ENCODE measurements at regions not wholly inside any gene's neighbourhood (a gene's known extent, or its start where the extent isn't known, plus 50 kb on each side); places are given as distances from the start of the nearest gene placed in this dataset.
"Not testable (repeated sequence)": the region's sequence is repeated elsewhere in the genome, so short reads cannot be mapped to it uniquely, and the experiment has no call there.

- TF ChIP-seq YY1 (IDR thresholded peaks at IDR 0.05; ENCODE audit: insufficient read depth, insufficient read length) (no peak), ZNF274 (IDR thresholded peaks at IDR 0.05; ENCODE audit: low read depth, low read length) (no peak), SUZ12 (IDR thresholded peaks at IDR 0.05; ENCODE audit: extremely low read depth, insufficient read depth, insufficient read length) (no peak)
- Histone ChIP-seq H3K4me1 (ENCODE audit: insufficient read depth, insufficient read length) (no peaks in the 10 kb centered on the region), H3K36me3 (ENCODE audit: insufficient read depth, insufficient read length, low read length) (no peaks in the 10 kb centered on the region), H3K9ac (ENCODE audit: insufficient read length, low read depth) (no peak overlapping the region), H3K4me3 (ENCODE audit: insufficient read length, low read depth) (no peak overlapping the region), H3K9me3 (ENCODE audit: insufficient read depth, low read length) (no peaks in the 10 kb centered on the region), H3K27me3 (ENCODE audit: insufficient read depth, insufficient read length) (no peaks in the 10 kb centered on the region)
- no peak for DNase-seq (ENCODE audit: low read depth, low spot score)
These were observed 906.3 kb upstream of the ADGRL4 start for GRCh38 chr1:79912813-79913212.

GRCh38 chr1:79903321-79903720 lies 896.8 kb upstream of the ADGRL4 start:
- H3K4me3 ChIP-seq (ENCODE audit: insufficient read length, low read depth): no peak overlapping the region
- no peaks in the 10 kb centered on the region for H3K4me1 ChIP-seq (ENCODE audit: insufficient read depth, insufficient read length)
- no peaks in the 10 kb centered on the region for H3K27me3 ChIP-seq (ENCODE audit: insufficient read depth, insufficient read length)
- TF ChIP-seq YY1 (IDR thresholded peaks at IDR 0.05; ENCODE audit: insufficient read depth, insufficient read length) (no peak), ZNF274 (IDR thresholded peaks at IDR 0.05; ENCODE audit: low read depth, low read length) (no peak), SUZ12 (IDR thresholded peaks at IDR 0.05; ENCODE audit: extremely low read depth, insufficient read depth, insufficient read length) (no peak)
- peaks cover 5% of the 10 kb centered on the region; the same call in 1 of the 2 replicates for H3K9me3 ChIP-seq (ENCODE audit: insufficient read depth, low read length)
- H3K36me3 ChIP-seq (ENCODE audit: insufficient read depth, insufficient read length, low read length): no peaks in the 10 kb centered on the region
- no peak overlapping the region for H3K9ac ChIP-seq (ENCODE audit: insufficient read length, low read depth)
- DNase-seq (ENCODE audit: low read depth, low spot score): no peak

- no peaks in the 10 kb centered on the region for H3K4me1 ChIP-seq (ENCODE audit: insufficient read depth, insufficient read length)
- no peak overlapping the region for H3K9ac ChIP-seq (ENCODE audit: insufficient read length, low read depth)
- H3K27me3 ChIP-seq (ENCODE audit: insufficient read depth, insufficient read length): no peaks in the 10 kb centered on the region
- no peak for DNase-seq (ENCODE audit: low read depth, low spot score)
- peaks cover 5% of the 10 kb centered on the region; the same call in 1 of the 2 replicates for H3K9me3 ChIP-seq (ENCODE audit: insufficient read depth, low read length)
- H3K4me3 ChIP-seq (ENCODE audit: insufficient read length, low read depth): no peak overlapping the region
- H3K36me3 ChIP-seq (ENCODE audit: insufficient read depth, insufficient read length, low read length): no peaks in the 10 kb centered on the region
- TF ChIP-seq SUZ12 (IDR thresholded peaks at IDR 0.05; ENCODE audit: extremely low read depth, insufficient read depth, insufficient read length) (no peak), YY1 (IDR thresholded peaks at IDR 0.05; ENCODE audit: insufficient read depth, insufficient read length) (no peak), ZNF274 (IDR thresholded peaks at IDR 0.05; ENCODE audit: low read depth, low read length) (no peak)
These were observed 895.9 kb upstream of the ADGRL4 start for GRCh38 chr1:79902418-79902817.

- Histone ChIP-seq H3K9ac (ENCODE audit: insufficient read length, low read depth) (no peak overlapping the region), H3K36me3 (ENCODE audit: insufficient read depth, insufficient read length, low read length) (no peaks in the 10 kb centered on the region), H3K4me3 (ENCODE audit: insufficient read length, low read depth) (no peak overlapping the region), H3K9me3 (ENCODE audit: insufficient read depth, low read length) (no peaks in the 10 kb centered on the region), H3K27me3 (ENCODE audit: insufficient read depth, insufficient read length) (no peaks in the 10 kb centered on the region), H3K4me1 (ENCODE audit: insufficient read depth, insufficient read length) (no peaks in the 10 kb centered on the region)
- no peak for TF ChIP-seq SUZ12 (IDR thresholded peaks at IDR 0.05; ENCODE audit: extremely low read depth, insufficient read depth, insufficient read length)
- TF ChIP-seq YY1 (IDR thresholded peaks at IDR 0.05; ENCODE audit: insufficient read depth, insufficient read length): no peak
- TF ChIP-seq ZNF274 (IDR thresholded peaks at IDR 0.05; ENCODE audit: low read depth, low read length): no peak
- no peak for DNase-seq (ENCODE audit: low read depth, low spot score)
These were observed 893.4 kb upstream of the ADGRL4 start for GRCh38 chr1:79899914-79900313.

GRCh38 chr1:79896140-79896539 lies 889.6 kb upstream of the ADGRL4 start:
- Histone ChIP-seq H3K27me3 (ENCODE audit: insufficient read depth, insufficient read length) (no peaks in the 10 kb centered on the region), H3K4me3 (ENCODE audit: insufficient read length, low read depth) (no peak overlapping the region), H3K36me3 (ENCODE audit: insufficient read depth, insufficient read length, low read length) (no peaks in the 10 kb centered on the region), H3K4me1 (ENCODE audit: insufficient read depth, insufficient read length) (peaks cover 4% of the 10 kb centered on the region), H3K9ac (ENCODE audit: insufficient read length, low read depth) (no peak overlapping the region), H3K9me3 (ENCODE audit: insufficient read depth, low read length) (no peaks in the 10 kb centered on the region)
- DNase-seq (ENCODE audit: low read depth, low spot score): no peak
- TF ChIP-seq ZNF274 (IDR thresholded peaks at IDR 0.05; ENCODE audit: low read depth, low read length) (no peak), YY1 (IDR thresholded peaks at IDR 0.05; ENCODE audit: insufficient read depth, insufficient read length) (no peak), SUZ12 (IDR thresholded peaks at IDR 0.05; ENCODE audit: extremely low read depth, insufficient read depth, insufficient read length) (no peak)

GRCh38 chr1:79895573-79895972 lies 889.0 kb upstream of the ADGRL4 start:
- no peak for DNase-seq (ENCODE audit: low read depth, low spot score)
- H3K36me3 ChIP-seq (ENCODE audit: insufficient read depth, insufficient read length, low read length): no peaks in the 10 kb centered on the region
- H3K9ac ChIP-seq (ENCODE audit: insufficient read length, low read depth): no peak overlapping the region
- no peaks in the 10 kb centered on the region for H3K9me3 ChIP-seq (ENCODE audit: insufficient read depth, low read length)
- H3K4me3 ChIP-seq (ENCODE audit: insufficient read length, low read depth): no peak overlapping the region
- no peak for TF ChIP-seq YY1 (IDR thresholded peaks at IDR 0.05; ENCODE audit: insufficient read depth, insufficient read length)
- TF ChIP-seq ZNF274 (IDR thresholded peaks at IDR 0.05; ENCODE audit: low read depth, low read length): no peak
- no peak for TF ChIP-seq SUZ12 (IDR thresholded peaks at IDR 0.05; ENCODE audit: extremely low read depth, insufficient read depth, insufficient read length)
- no peaks in the 10 kb centered on the region for H3K27me3 ChIP-seq (ENCODE audit: insufficient read depth, insufficient read length)
- H3K4me1 ChIP-seq (ENCODE audit: insufficient read depth, insufficient read length): peaks cover 4% of the 10 kb centered on the region

GRCh38 chr1:79894129-79894528 lies 887.6 kb upstream of the ADGRL4 start:
- H3K9me3 ChIP-seq (ENCODE audit: insufficient read depth, low read length); H3K9ac ChIP-seq (ENCODE audit: insufficient read length, low read depth); H3K27me3 ChIP-seq (ENCODE audit: insufficient read depth, insufficient read length); H3K4me1 ChIP-seq (ENCODE audit: insufficient read depth, insufficient read length); H3K4me3 ChIP-seq (ENCODE audit: insufficient read length, low read depth); H3K36me3 ChIP-seq (ENCODE audit: insufficient read depth, insufficient read length, low read length); DNase-seq (ENCODE audit: low read depth, low spot score): not testable (repeated sequence)

- Histone ChIP-seq H3K4me1 (ENCODE audit: insufficient read depth, insufficient read length) (no peaks in the 10 kb centered on the region), H3K9ac (ENCODE audit: insufficient read length, low read depth) (no peak overlapping the region), H3K9me3 (ENCODE audit: insufficient read depth, low read length) (peaks cover 29% of the 10 kb centered on the region), H3K27me3 (ENCODE audit: insufficient read depth, insufficient read length) (no peaks in the 10 kb centered on the region), H3K36me3 (ENCODE audit: insufficient read depth, insufficient read length, low read length) (no peaks in the 10 kb centered on the region), H3K4me3 (ENCODE audit: insufficient read length, low read depth) (no peak overlapping the region)
- TF ChIP-seq YY1 (IDR thresholded peaks at IDR 0.05; ENCODE audit: insufficient read depth, insufficient read length) (no peak), ZNF274 (IDR thresholded peaks at IDR 0.05; ENCODE audit: low read depth, low read length) (no peak), SUZ12 (IDR thresholded peaks at IDR 0.05; ENCODE audit: extremely low read depth, insufficient read depth, insufficient read length) (no peak)
- DNase-seq (ENCODE audit: low read depth, low spot score): no peak
These were observed 880.5 kb upstream of the ADGRL4 start for GRCh38 chr1:79887059-79887458.
